CD4-positive, alpha-beta T cell (primary cell): ENCODE measurements at regions not wholly inside any gene's neighbourhood (a gene's known extent, or its start where the extent isn't known, plus 50 kb on each side); places are given as distances from the start of the nearest gene placed in this dataset.

ENCODE experiments used
- ATAC-seq: fragments of 200-7000 bp; cut with Tn5 transposase; one replicate; pipeline ENCODE4 v1.10.0; 2022; ENCODE audit warnings: mild to moderate bottlenecking; ENCODE audit not compliant: poor library complexity
- CTCF ChIA-PET: fragments of 350-600 bp; sonication (Branson Sonifier 250); formaldehyde crosslinking; loops from one replicate; lab custom pipeline; 2021; ENCODE audit warnings: antibody characterized with exemption, inconsistent platforms; lab: Charles Lee
- POLR2A ChIA-PET: fragments of 350-600 bp; sonication (Branson Sonifier 250); formaldehyde crosslinking; loops from one replicate; lab custom pipeline; 2021; ENCODE audit warnings: antibody characterized with exemption, inconsistent platforms; lab: Charles Lee
- DNase-seq, 14 experiments: peaks; one replicate each; pipeline ENCODE4 v3.0.0-alpha.2; 2013 to 2020; ENCODE audit warnings: mixed read lengths in 2 of 14
- H3K27ac ChIP-seq, 2 donors: one replicate each; pipeline versions ENCODE4 v1.5.1 to v1.7.0; 2013; ENCODE audit warnings: low read length in 2 of 2, low read depth in 1 of 2, mild to moderate bottlenecking in 1 of 2
- H3K27me3 ChIP-seq, 2 experiments: 1 replicate in 1 of 2; 2 replicates in 1 of 2; pipeline versions ENCODE4 v1.6.1 to v1.7.0; 2013; ENCODE audit warnings: low read length in 2 of 2, control low read depth in 1 of 2, mild to moderate bottlenecking in 1 of 2, moderate library complexity in 1 of 2; ENCODE audit not compliant: insufficient read depth in 2 of 2, control insufficient read depth in 1 of 2
- H3K36me3 ChIP-seq: one replicate; pipeline ENCODE4 v1.6.1; 2013; ENCODE audit warnings: low read length, control low read depth; ENCODE audit not compliant: insufficient read depth
- H3K4me1 ChIP-seq: one replicate; pipeline ENCODE4 v1.6.1; 2013; ENCODE audit warnings: low read length, control low read depth; ENCODE audit not compliant: insufficient read depth
- H3K4me3 ChIP-seq: one replicate; pipeline ENCODE4 v1.5.1; 2013; ENCODE audit warnings: mild to moderate bottlenecking, low read length, moderate library complexity
- H3K9me3 ChIP-seq, 2 experiments: 1 replicate in 1 of 2; 2 replicates in 1 of 2; pipeline versions ENCODE4 v1.6.1 to v1.7.0; 2013; ENCODE audit warnings: low read length in 2 of 2, mild to moderate bottlenecking in 2 of 2, control low read depth in 1 of 2, moderate library complexity in 1 of 2; ENCODE audit not compliant: control insufficient read depth in 1 of 2, insufficient read depth in 1 of 2
- H3K27ac Mint-ChIP-seq: one replicate; pipeline ENCODE4 v1.8.0; 2020; ENCODE audit warnings: mixed read lengths
- H3K27me3 Mint-ChIP-seq: one replicate; pipeline ENCODE4 v1.8.0; 2021; ENCODE audit warnings: mixed read lengths
- H3K36me3 Mint-ChIP-seq: one replicate; pipeline ENCODE4 v1.8.0; 2021; ENCODE audit warnings: low read depth, mixed read lengths
- H3K4me1 Mint-ChIP-seq: one replicate; pipeline ENCODE4 v1.8.0; 2021; ENCODE audit warnings: low read depth, mixed read lengths
- H3K4me3 Mint-ChIP-seq: one replicate; pipeline ENCODE4 v1.8.0; 2020; ENCODE audit warnings: mild to moderate bottlenecking, mixed read lengths
- H3K9me3 Mint-ChIP-seq: one replicate; pipeline ENCODE4 v1.8.0; 2020; ENCODE audit warnings: mixed read lengths
- intact Hi-C, 2 experiments: fragments of 100-400 bp; cut with DNase I in 1 of 2; cut with micrococcal nuclease in 1 of 2; formaldehyde crosslinking; loops; one replicate each; pipeline versions ENCODE4 v1.15.1 to v1.9.0; 2023 to 2025; cut with DNase I, micrococcal nuclease
- TF ChIP-seq, protein P1 (sequence below): fragments of 200-600 bp; IDR thresholded peaks from one replicate; pipeline ENCODE4 v1.8.0; 2022; ENCODE audit warnings: antibody characterized with exemption, mild to moderate bottlenecking

DNA sequence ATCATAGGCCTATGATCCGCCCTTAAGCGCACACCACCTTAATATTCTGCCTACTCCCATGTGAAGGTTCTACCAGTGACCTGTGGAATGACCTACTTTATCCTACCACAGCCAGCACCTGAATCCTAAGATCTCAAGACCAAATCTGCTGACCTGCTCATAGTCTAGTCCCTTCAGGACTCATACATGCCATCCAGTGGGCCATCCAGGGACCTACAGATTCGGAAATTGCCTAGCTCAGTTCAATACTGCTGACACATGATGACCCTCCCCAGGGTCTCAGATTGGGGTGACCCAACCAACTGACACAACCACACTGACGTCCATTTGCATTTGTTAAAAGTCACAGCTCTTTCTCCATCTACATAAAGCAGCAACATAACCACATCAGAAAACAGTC lies 443.8 kb upstream of the ST8SIA4 start:
- intact Hi-C loops, result no loop called here
- ChIA-PET POLR2A (no interaction called here), CTCF (no interaction called here)
- no peak for DNase-seq
- H3K27ac ChIP-seq, result no peak overlapping the region
- H3K27ac Mint-ChIP-seq, result no peak overlapping the region
- no peaks in the 10 kb centered on the region for H3K36me3 ChIP-seq
- ATAC-seq, result no peak
- no peaks in the 10 kb centered on the region for H3K4me1 ChIP-seq
- H3K27me3 ChIP-seq, result no peaks in the 10 kb centered on the region
- H3K9me3 Mint-ChIP-seq, result peaks cover 2% of the 10 kb centered on the region
- no peaks in the 10 kb centered on the region for H3K27me3 Mint-ChIP-seq
- no peaks in the 10 kb centered on the region for H3K36me3 Mint-ChIP-seq
- H3K9me3 ChIP-seq, result peaks cover 0 to 4% of the 10 kb centered on the region in 2 experiments
- no peak overlapping the region for H3K4me3 ChIP-seq
- no peak overlapping the region for H3K4me3 Mint-ChIP-seq
- TF ChIP-seq, protein P1, sequence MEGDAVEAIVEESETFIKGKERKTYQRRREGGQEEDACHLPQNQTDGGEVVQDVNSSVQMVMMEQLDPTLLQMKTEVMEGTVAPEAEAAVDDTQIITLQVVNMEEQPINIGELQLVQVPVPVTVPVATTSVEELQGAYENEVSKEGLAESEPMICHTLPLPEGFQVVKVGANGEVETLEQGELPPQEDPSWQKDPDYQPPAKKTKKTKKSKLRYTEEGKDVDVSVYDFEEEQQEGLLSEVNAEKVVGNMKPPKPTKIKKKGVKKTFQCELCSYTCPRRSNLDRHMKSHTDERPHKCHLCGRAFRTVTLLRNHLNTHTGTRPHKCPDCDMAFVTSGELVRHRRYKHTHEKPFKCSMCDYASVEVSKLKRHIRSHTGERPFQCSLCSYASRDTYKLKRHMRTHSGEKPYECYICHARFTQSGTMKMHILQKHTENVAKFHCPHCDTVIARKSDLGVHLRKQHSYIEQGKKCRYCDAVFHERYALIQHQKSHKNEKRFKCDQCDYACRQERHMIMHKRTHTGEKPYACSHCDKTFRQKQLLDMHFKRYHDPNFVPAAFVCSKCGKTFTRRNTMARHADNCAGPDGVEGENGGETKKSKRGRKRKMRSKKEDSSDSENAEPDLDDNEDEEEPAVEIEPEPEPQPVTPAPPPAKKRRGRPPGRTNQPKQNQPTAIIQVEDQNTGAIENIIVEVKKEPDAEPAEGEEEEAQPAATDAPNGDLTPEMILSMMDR, result no peak
- H3K4me1 Mint-ChIP-seq, result no peaks in the 10 kb centered on the region

DNA sequence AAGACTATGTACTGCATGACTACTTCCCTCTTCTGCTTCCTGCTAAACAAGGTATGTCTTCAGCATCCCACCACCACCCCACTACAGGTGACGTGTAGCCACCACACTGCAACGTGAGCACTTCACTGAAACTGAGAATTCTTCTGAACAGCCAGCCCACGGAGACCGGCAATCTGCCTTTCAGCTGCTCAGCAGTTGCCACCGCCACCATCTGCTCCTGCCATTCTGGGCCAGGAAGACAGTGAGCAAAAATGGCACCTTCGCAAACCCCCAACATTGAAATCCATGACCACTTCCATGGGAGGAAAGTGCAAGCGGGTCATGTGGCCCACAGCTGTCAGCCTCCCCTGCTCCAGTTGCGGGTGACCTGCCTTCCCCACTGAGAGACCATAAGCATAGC lies 443.4 kb upstream of the ST8SIA4 start:
- Histone ChIP-seq H3K4me3 (no peak overlapping the region), H3K9me3 (peaks cover 0 to 4% of the 10 kb centered on the region in 2 experiments), H3K27ac (no peak overlapping the region), H3K4me1 (no peaks in the 10 kb centered on the region), H3K36me3 (no peaks in the 10 kb centered on the region), H3K27me3 (no peaks in the 10 kb centered on the region)
- POLR2A ChIA-PET, result no interaction called here
- TF ChIP-seq, protein P1, result no peak
- H3K27me3 Mint-ChIP-seq, result no peaks in the 10 kb centered on the region
- ATAC-seq, result no peak
- no peak overlapping the region for H3K4me3 Mint-ChIP-seq
- no peak overlapping the region for H3K27ac Mint-ChIP-seq
- no peaks in the 10 kb centered on the region for H3K4me1 Mint-ChIP-seq
- CTCF ChIA-PET, result no interaction called here
- H3K9me3 Mint-ChIP-seq, result peaks cover 2% of the 10 kb centered on the region
- no peak for DNase-seq
- H3K36me3 Mint-ChIP-seq, result no peaks in the 10 kb centered on the region
- intact Hi-C loops, result no loop called here

DNA sequence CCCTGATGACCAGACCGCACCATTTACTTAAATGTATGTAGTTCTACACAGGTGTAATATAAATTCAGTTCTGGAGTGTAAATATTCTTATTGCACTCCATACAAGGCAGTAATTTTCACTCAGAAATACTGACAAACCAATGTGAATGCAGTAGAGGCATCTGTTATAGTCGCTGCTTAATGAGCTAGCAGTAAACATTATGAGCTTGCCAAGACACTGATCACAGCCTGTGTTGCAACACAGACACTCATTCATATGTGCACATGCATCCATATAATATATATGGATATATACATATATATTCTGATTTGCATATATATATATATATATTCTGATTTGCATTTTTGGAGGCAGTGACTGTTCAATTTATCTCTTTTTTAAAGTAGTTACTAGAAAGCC lies 435.1 kb upstream of the ST8SIA4 start:
- Mint-ChIP-seq H3K36me3 (no peaks in the 10 kb centered on the region), H3K27ac (no peak overlapping the region), H3K4me1 (no peaks in the 10 kb centered on the region), H3K9me3 (no peaks in the 10 kb centered on the region), H3K4me3 (no peak overlapping the region), H3K27me3 (no peaks in the 10 kb centered on the region)
- Histone ChIP-seq H3K4me3 (no peak overlapping the region), H3K27me3 (no peaks in the 10 kb centered on the region), H3K4me1 (no peaks in the 10 kb centered on the region), H3K36me3 (no peaks in the 10 kb centered on the region), H3K9me3 (no peaks in the 10 kb centered on the region), H3K27ac (no peak overlapping the region)
- TF ChIP-seq, protein P1, result no peak
- ChIA-PET POLR2A (no interaction called here), CTCF (no interaction called here)
- DNase-seq (no peak), ATAC-seq (no peak)
- intact Hi-C loops, result no loop called here
